ENCODE measurements at regions not wholly inside any gene's neighbourhood (a gene's known extent, or its start where the extent isn't known, plus 50 kb on each side); places are given as distances from the start of the nearest gene placed in this dataset.

- H3K9me3 Mint-ChIP-seq (ENCODE audit: unreplicated experiment) = peaks cover 4% of the 10 kb centered on the region
- no peaks in the 10 kb centered on the region for H3K36me3 Mint-ChIP-seq (ENCODE audit: insufficient read depth, unreplicated experiment)
- H3K4me3 Mint-ChIP-seq (ENCODE audit: unreplicated experiment) = no peak overlapping the region
- CTCF ChIA-PET = interaction anchor here (1.2 kb wide), 1 partner anchor 348 kb away, joined by 3 read pairs; no protein-coding TSS in a partner anchor
- no peak for DNase-seq (ENCODE audit: unreplicated experiment)
- intact Hi-C loops (cut with micrococcal nuclease) = no loop called here
- no peak overlapping the region for H3K27ac Mint-ChIP-seq (ENCODE audit: low read depth, unreplicated experiment)
- H3K4me1 Mint-ChIP-seq (ENCODE audit: insufficient read depth, unreplicated experiment) = peaks cover 4% of the 10 kb centered on the region
- BruUV-seq (replicated peaks) = no TSS peak
- H3K27me3 Mint-ChIP-seq (ENCODE audit: insufficient read depth, unreplicated experiment) = no peaks in the 10 kb centered on the region
- no peak for TF ChIP-seq CTCF (IDR thresholded peaks at IDR 0.05; ENCODE audit: unreplicated experiment)
- POLR2A ChIA-PET = no interaction called here
Measured at GRCh38 chr5:107325866-107326265, 344.9 kb downstream of the EFNA5 start.

DNA sequence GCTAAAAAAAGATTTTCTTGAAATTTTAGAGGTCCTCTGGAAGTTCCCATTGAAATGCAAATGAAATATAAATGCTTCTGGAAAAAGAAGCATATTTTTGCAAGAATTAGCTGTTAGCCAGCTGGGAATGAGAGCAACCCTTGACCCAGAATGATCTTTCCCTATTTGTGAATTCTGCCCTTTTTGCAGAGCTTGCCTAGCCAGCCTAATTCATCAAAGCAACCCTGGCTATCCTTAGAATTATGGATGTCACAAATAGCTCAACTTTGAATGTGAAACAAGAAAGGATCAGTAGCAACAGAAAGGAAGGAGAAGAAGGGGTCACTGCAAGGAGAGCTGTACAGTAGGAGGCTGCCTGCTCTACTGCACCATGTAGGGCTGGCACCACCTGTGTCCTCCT lies 345.9 kb downstream of the EFNA5 start:
- POLR2A ChIA-PET = interaction anchor here (0.6 kb wide), 1 partner anchor 300 kb away, joined by 3 read pairs; no protein-coding TSS in a partner anchor
- H3K4me3 Mint-ChIP-seq (ENCODE audit: unreplicated experiment) = no peak overlapping the region
- H3K36me3 Mint-ChIP-seq (ENCODE audit: insufficient read depth, unreplicated experiment) = no peaks in the 10 kb centered on the region
- no peaks in the 10 kb centered on the region for H3K9me3 Mint-ChIP-seq (ENCODE audit: unreplicated experiment)
- H3K4me1 Mint-ChIP-seq (ENCODE audit: insufficient read depth, unreplicated experiment) = no peaks in the 10 kb centered on the region
- intact Hi-C loops (cut with micrococcal nuclease) = no loop called here
- no peak overlapping the region for H3K27ac Mint-ChIP-seq (ENCODE audit: low read depth, unreplicated experiment)
- no TSS peak for BruUV-seq (replicated peaks)
- CTCF ChIA-PET = no interaction called here
- no peak for DNase-seq (ENCODE audit: unreplicated experiment)
- TF ChIP-seq CTCF (IDR thresholded peaks at IDR 0.05; ENCODE audit: unreplicated experiment) = no peak
- H3K27me3 Mint-ChIP-seq (ENCODE audit: insufficient read depth, unreplicated experiment) = no peaks in the 10 kb centered on the region

- ChIA-PET CTCF (interaction anchor here (0.8 kb wide), 1 partner anchor 12 kb away, joined by 3 read pairs; no protein-coding TSS in a partner anchor), POLR2A (no interaction called here)
- Mint-ChIP-seq H3K36me3 (ENCODE audit: insufficient read depth, unreplicated experiment) (no peaks in the 10 kb centered on the region), H3K4me1 (ENCODE audit: insufficient read depth, unreplicated experiment) (no peaks in the 10 kb centered on the region), H3K4me3 (ENCODE audit: unreplicated experiment) (no peak overlapping the region), H3K27me3 (ENCODE audit: insufficient read depth, unreplicated experiment) (no peaks in the 10 kb centered on the region), H3K27ac (ENCODE audit: low read depth, unreplicated experiment) (no peak overlapping the region), H3K9me3 (ENCODE audit: unreplicated experiment) (no peaks in the 10 kb centered on the region)
- no peak for DNase-seq (ENCODE audit: unreplicated experiment)
- no peak for TF ChIP-seq CTCF (IDR thresholded peaks at IDR 0.05; ENCODE audit: unreplicated experiment)
- no TSS peak for BruUV-seq (replicated peaks)
- intact Hi-C loops (cut with micrococcal nuclease) = no loop called here
Measured at GRCh38 chr5:107324071-107324470, 346.7 kb downstream of the EFNA5 start.

DNA sequence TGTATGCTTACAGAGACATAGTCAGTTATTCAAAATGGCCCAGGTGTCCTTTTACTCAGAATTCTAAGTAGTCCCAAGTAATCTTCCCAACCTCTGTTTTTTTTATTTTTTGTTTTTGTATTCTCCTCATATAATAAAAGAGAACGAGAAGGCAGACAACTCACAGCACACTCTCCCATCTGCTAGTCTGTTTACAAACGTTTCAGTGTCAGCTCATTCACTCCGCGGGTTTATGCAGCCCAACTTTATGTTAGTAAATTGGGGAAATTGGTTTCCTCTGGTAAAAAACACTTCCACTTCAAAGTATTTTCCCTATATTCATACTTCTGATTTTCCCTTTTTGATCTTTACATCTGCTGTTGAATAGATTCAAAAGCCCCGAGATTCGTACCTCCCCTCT lies 347.2 kb downstream of the EFNA5 start:
- ChIA-PET POLR2A (interaction anchor here (1.4 kb wide), 1 partner anchor 14 kb away, joined by 3 read pairs; no protein-coding TSS in a partner anchor), CTCF (interaction anchor here (0.8 kb wide), 1 partner anchor 12 kb away, joined by 3 read pairs; no protein-coding TSS in a partner anchor)
- intact Hi-C loops (cut with micrococcal nuclease) = no loop called here
- Mint-ChIP-seq H3K27ac (ENCODE audit: low read depth, unreplicated experiment) (no peak overlapping the region), H3K9me3 (ENCODE audit: unreplicated experiment) (no peaks in the 10 kb centered on the region), H3K27me3 (ENCODE audit: insufficient read depth, unreplicated experiment) (no peaks in the 10 kb centered on the region), H3K36me3 (ENCODE audit: insufficient read depth, unreplicated experiment) (no peaks in the 10 kb centered on the region), H3K4me1 (ENCODE audit: insufficient read depth, unreplicated experiment) (no peaks in the 10 kb centered on the region), H3K4me3 (ENCODE audit: unreplicated experiment) (no peak overlapping the region)
- BruUV-seq (replicated peaks) = no TSS peak
- TF ChIP-seq CTCF (IDR thresholded peaks at IDR 0.05; ENCODE audit: unreplicated experiment) = no peak
- no peak for DNase-seq (ENCODE audit: unreplicated experiment)

Measured in MCF 10A (cell line).